ENCODE measurements at regions not wholly inside any gene's neighbourhood (a gene's known extent, or its start where the extent isn't known, plus 50 kb on each side); places are given as distances from the start of the nearest gene placed in this dataset.

DNA sequence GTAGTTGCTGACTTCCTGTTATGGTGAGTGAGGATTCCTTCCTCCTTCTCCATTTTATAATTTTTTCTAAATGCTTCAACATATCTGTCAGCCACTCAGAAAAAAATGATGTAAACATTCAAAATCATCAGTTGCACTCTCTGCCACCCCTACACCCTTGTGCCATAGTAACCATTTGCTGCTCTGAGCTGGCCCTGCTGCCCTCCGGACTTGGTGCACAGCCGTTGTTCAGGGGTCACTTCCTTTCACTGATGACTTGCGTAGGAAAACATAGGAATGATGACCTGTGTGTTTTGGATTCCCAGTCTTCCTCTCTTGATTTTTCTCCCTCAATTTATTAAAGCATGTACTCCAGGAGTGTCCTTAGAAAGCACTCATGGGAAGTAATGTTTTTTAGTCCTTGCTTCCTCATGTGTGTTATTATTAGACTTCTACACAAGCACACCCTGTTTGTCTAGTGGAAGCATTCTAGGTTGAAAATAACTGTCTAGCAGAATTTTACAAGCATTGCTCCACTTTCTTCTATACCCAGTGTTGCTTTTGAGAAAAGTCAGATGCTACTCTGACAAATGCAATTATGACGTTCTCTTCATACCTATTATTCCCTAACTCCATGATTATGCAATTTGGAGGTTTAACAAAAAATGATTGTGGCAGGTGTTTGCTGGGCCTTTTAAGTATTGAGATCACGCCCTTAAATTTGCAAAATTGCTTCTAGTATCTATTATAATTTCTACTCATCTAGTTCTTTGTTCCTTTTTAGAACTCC, 62.6 kb upstream of the MTPN start:
- no peaks in the 10 kb centered on the region for H3K9me3 Mint-ChIP-seq (ENCODE audit: low read depth)
- peaks cover 2% of the 10 kb centered on the region for H3K27me3 Mint-ChIP-seq
- H3K27ac Mint-ChIP-seq = no peak overlapping the region
- H3K4me3 Mint-ChIP-seq = no peak overlapping the region
- peaks cover 11% of the 10 kb centered on the region for H3K36me3 Mint-ChIP-seq
- no peaks in the 10 kb centered on the region for H3K4me1 Mint-ChIP-seq (ENCODE audit: low read depth)

DNA sequence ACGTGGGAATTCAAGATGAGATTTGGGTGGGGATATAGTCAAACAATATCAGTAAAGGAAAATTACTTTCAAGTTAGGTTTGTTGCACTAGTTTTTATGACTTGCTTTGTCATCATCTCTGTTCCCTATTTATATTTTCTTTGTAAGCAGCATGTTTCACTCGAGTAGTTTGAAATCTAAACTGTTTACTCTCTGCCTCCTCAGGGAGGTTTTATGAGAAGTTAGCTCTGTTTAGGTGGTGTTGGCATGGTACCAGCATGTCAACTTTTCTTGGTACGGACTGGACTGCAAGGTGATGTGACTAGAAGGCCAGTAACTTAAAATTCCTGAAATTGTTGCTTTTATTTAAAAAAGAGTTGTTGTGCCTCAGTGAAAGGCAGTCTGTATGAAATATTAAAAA, 59.2 kb upstream of the MTPN start:
- H3K27me3 Mint-ChIP-seq = no peaks in the 10 kb centered on the region
- no peaks in the 10 kb centered on the region for H3K9me3 Mint-ChIP-seq (ENCODE audit: low read depth)
- no peak overlapping the region for H3K27ac Mint-ChIP-seq
- peaks cover 1% of the 10 kb centered on the region for H3K4me1 Mint-ChIP-seq (ENCODE audit: low read depth)
- H3K36me3 Mint-ChIP-seq = peaks cover 6% of the 10 kb centered on the region
- no peak overlapping the region for H3K4me3 Mint-ChIP-seq

DNA sequence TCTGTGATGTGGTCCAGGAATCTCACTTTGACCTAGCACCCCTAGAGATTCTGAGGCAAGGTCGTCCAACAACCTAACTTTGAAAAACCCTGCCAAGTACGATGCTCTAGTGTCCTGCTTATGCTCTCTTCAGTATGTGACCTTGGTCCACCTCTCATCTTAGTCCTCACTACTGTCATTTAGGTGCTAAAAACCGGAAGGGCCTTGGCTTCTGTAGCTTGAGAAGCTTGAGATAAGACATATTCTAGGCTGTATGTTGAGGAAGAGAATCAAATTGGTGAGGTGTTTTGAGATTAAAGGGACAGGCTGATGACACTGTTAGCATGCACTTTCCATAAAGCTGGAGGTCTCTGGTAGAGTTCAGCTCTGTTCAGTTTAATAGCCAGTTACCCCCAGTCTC, 57.0 kb upstream of the MTPN start:
- Mint-ChIP-seq H3K27me3 (no peaks in the 10 kb centered on the region), H3K4me3 (no peak overlapping the region), H3K4me1 (ENCODE audit: low read depth) (peaks cover 4% of the 10 kb centered on the region), H3K27ac (no peak overlapping the region), H3K9me3 (ENCODE audit: low read depth) (no peaks in the 10 kb centered on the region), H3K36me3 (peaks cover 5% of the 10 kb centered on the region)

DNA sequence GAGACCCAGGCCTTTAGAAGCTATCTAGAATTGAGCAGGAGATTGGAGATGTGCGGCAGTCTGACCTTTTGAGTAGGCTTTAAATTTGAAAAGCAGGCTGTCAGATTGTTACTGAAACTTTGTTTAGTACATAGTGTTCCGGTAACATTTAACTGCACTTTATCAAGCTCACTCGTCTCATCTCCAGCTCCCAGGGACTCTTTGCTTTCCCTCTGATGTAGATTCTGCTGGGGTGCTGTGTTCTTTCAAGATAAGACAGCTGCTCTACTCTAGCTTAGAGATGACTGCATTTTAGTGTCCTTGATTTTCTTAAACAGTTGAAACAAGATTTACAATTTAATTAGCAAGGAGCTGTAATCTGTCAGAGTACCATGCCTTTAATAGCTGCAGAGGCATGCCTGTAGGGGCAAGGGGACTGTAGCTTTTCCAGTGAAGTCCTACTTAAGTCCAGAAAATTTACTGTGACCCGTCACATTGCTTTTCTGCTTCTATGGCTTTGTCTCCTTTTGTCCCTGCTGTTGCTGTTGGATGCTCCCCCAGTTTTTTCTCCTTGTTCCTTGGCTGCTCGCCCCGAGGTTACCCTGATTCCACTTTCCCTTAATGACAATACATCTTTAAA, 56.4 kb upstream of the MTPN start:
- peaks cover 5% of the 10 kb centered on the region for H3K36me3 Mint-ChIP-seq
- H3K4me1 Mint-ChIP-seq (ENCODE audit: low read depth) = peaks cover 4% of the 10 kb centered on the region
- no peak overlapping the region for H3K4me3 Mint-ChIP-seq
- H3K9me3 Mint-ChIP-seq (ENCODE audit: low read depth) = no peaks in the 10 kb centered on the region
- H3K27ac Mint-ChIP-seq = no peak overlapping the region
- no peaks in the 10 kb centered on the region for H3K27me3 Mint-ChIP-seq

DNA sequence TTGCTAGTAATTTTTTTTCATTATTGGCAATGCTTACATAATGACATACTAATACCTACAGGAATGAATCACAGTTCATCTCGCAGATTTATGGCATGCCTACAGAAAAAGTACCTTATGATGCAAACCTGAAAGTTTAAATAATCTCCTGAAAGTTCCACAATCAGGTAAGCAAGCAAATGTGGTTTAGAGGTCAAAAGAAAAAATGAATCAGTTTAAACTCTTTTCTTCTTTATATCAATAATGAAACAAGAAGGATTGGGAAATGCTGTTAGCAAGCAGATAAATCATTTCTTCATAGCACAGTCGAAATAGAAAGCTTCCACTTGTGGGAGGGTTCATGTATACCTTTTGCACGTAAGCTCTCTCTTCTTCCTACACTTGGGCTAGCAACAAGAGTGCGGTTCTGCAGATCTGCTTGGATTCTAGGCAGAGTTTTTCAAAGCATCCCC, 53.7 kb upstream of the MTPN start:
- Mint-ChIP-seq H3K36me3 (peaks cover 2% of the 10 kb centered on the region), H3K27ac (peak overlapping the region; percentile 50), H3K4me1 (ENCODE audit: low read depth) (peaks cover 4% of the 10 kb centered on the region), H3K9me3 (ENCODE audit: low read depth) (no peaks in the 10 kb centered on the region), H3K4me3 (no peak overlapping the region), H3K27me3 (no peaks in the 10 kb centered on the region)

DNA sequence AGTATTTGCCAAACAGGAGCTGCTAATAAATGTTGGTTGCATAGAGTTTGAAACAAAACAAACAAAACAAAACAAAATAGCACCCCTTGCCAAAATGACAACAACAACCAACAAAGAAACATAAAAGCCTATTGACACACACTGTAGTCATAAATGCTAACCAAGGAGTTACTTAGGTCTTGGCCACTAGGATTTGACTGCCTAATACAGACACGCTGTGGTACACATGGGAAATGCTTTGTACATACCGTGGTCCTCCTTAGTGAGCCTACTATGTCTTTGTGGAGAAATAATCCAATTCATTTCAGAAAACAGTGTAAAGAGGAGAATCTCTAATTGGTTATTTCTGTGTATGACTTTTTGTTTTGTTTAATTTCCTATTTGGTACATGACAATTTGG, 53.2 kb upstream of the MTPN start:
- H3K27me3 Mint-ChIP-seq = no peaks in the 10 kb centered on the region
- peaks cover 2% of the 10 kb centered on the region for H3K36me3 Mint-ChIP-seq
- H3K9me3 Mint-ChIP-seq (ENCODE audit: low read depth) = no peaks in the 10 kb centered on the region
- H3K4me3 Mint-ChIP-seq = no peak overlapping the region
- peaks cover 4% of the 10 kb centered on the region for H3K4me1 Mint-ChIP-seq (ENCODE audit: low read depth)
- H3K27ac Mint-ChIP-seq = no peak overlapping the region

DNA sequence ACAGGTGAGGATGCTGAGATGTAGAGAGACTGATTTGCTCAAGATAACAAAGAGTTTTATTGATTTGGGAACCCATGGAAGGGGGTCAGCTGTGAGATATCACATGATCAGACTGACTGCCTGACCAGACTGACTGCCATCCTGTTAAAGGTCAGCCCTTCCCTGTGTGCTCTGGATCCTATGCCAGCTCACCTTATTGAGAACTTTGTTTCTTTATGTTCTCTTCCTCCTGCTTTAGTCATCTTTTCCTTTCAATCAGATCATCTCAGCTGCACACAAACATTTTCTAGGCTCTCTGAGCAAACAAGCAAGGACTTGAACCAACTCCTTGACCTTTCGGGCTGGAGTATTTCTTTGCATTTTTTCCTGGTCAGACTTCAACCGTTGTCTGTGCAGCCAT, 50.0 kb upstream of the MTPN start:
- no peak overlapping the region for H3K4me3 Mint-ChIP-seq
- peaks cover 4% of the 10 kb centered on the region for H3K4me1 Mint-ChIP-seq (ENCODE audit: low read depth)
- H3K27ac Mint-ChIP-seq = no peak overlapping the region
- H3K36me3 Mint-ChIP-seq = peaks cover 2% of the 10 kb centered on the region
- H3K9me3 Mint-ChIP-seq (ENCODE audit: low read depth) = no peaks in the 10 kb centered on the region
- H3K27me3 Mint-ChIP-seq = no peaks in the 10 kb centered on the region

Measured in activated naive CD8-positive, alpha-beta T cell (primary cell).